ENCODE measurements at regions not wholly inside any gene's neighbourhood (a gene's known extent, or its start where the extent isn't known, plus 50 kb on each side); places are given as distances from the start of the nearest gene placed in this dataset.

DNA sequence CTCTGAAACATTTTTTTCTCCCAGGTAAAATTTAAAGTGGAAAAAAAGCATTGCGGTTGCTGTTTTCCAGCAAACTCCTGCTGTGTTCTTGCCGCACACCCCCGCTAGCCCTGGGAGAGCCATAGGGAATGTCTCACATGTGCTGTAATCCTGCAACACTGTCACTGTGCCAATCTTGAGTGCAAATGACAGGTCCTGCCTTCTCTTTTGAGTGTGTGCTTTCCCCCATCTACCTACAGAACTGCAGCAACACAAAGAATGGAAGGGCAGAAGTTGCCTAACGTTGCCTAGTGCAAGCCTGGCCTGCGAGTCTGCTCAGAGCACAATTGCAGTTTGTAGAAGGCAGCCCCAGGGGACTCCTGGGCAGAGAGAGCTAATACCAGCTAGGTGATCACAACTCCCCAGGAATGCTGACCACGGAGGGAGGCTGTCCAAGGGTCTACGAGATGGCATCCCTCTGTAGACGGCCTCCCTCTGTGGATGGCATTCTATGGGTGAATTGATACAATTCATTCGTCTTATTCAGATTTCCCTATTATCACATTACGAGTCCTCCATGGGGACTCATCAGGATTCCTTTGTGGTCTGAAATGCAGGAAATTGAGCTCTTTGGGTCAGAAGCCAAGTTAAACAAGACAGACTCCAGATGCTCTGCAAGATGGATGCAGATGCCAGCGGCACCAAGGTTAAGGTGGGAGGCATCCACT lies 172.6 kb upstream of the S1PR3 start:
- Histone ChIP-seq H3K27me3 (ENCODE audit: insufficient read depth, low read length) (no peaks in the 10 kb centered on the region), H3K79me2 (ENCODE audit: insufficient read depth, low read length) (no peaks in the 10 kb centered on the region), H3K27ac (ENCODE audit: insufficient read length, low read depth, low read length) (no peak overlapping the region), H2BK12ac (ENCODE audit: insufficient read length, low read depth, low read length) (no peak overlapping the region), H4K20me1 (ENCODE audit: control insufficient read depth, insufficient read depth, insufficient read length) (no peaks in the 10 kb centered on the region), H3K56ac (ENCODE audit: insufficient read length, low read depth, low read length) (no peak overlapping the region), H4K91ac (ENCODE audit: insufficient read length, low read depth, low read length) (no peak overlapping the region), H3K9ac (ENCODE audit: extremely low read depth, insufficient read length, low read length) (no peak overlapping the region), H3K4ac (ENCODE audit: low read depth, low read length) (no peak overlapping the region), H3K23me2 (ENCODE audit: insufficient read length, low read depth, low read length, poor library complexity, severe bottlenecking) (no peaks in the 10 kb centered on the region), H4K5ac (ENCODE audit: insufficient read length, low read depth, low read length) (no peak overlapping the region), H3K18ac (ENCODE audit: insufficient read length, low read depth, low read length) (no peak overlapping the region), H2AK5ac (ENCODE audit: insufficient read length, low read length) (no peak overlapping the region), H3K9me3 (ENCODE audit: control insufficient read depth, low read depth, low read length) (no peaks in the 10 kb centered on the region), H3T11ph (ENCODE audit: low read length) (no peak overlapping the region), H3K79me1 (ENCODE audit: insufficient read depth, low read depth, low read length, poor library complexity, severe bottlenecking) (no peaks in the 10 kb centered on the region), H2BK15ac (ENCODE audit: low read depth, low read length) (no peak overlapping the region), H2BK20ac (ENCODE audit: low read depth, low read length, poor library complexity, severe bottlenecking) (no peak overlapping the region), H2BK5ac (ENCODE audit: insufficient read length, low read length) (no peak overlapping the region), H3K4me2 (ENCODE audit: insufficient read depth, insufficient read length, low read length) (no peak overlapping the region), H3K4me1 (ENCODE audit: insufficient read depth, low read length) (peaks cover 2% of the 10 kb centered on the region; the same call in 1 of the 2 replicates), H4K8ac (replicated peaks; ENCODE audit: insufficient read length, low read depth, low read length) (no peak overlapping the region), H2BK120ac (ENCODE audit: low read depth, low read length, poor library complexity, severe bottlenecking) (no peak overlapping the region), H2AFZ (ENCODE audit: low read length) (no peak overlapping the region), H3K14ac (ENCODE audit: insufficient read depth, low read length) (no peak overlapping the region), H3K23ac (ENCODE audit: insufficient read length, low read depth, low read length) (no peak overlapping the region)
- Mint-ChIP-seq H3K27ac (peak overlapping the region; percentile 42 to 95 (median 58); a peak in 6 of 7 replicates), H3K4me1 (peaks cover 26% of the 10 kb centered on the region in 2 experiments), H3K27me3 (ENCODE audit: low read depth) (peaks cover 2% of the 10 kb centered on the region), H3K9me3 (peaks cover 4 to 11% of the 10 kb centered on the region in 2 experiments; a peak in 2 of 5 replicates), H3K36me3 (ENCODE audit: insufficient read depth in 1 of 3, low read depth in 3 of 3) (peaks cover 0 to 1% (median 0%) of the 10 kb centered on the region in 3 experiments; a peak in 3 of 7 replicates), H3K4me3 (peak overlapping the region in 1 of 2 experiments; percentile 52; a peak in 3 of 5 replicates)
- peak; percentile 46 for DNase-seq
- no CpG with 5 or more reads among the region's 11 CpGs for WGBS (ENCODE audit: extremely low coverage, insufficient read length, low lambda C conversion rate)
- TF ChIP-seq CTCF (conservative IDR thresholded peaks at IDR 0.05), result no peak

Measured in H9 (cell line).